Smooth muscle cell of the brain vasculature (primary cell): ENCODE measurements at regions not wholly inside any gene's neighbourhood (a gene's known extent, or its start where the extent isn't known, plus 50 kb on each side); places are given as distances from the start of the nearest gene placed in this dataset.

Experiments
- DNase-seq: peaks from one replicate; pipeline ENCODE4 v3.0.0-alpha.2; 2012; ENCODE audit warnings: low read depth, low spot score

GRCh38 chr20:50313522-50313820 lies 122.8 kb downstream of the CEBPB start:
- DNase-seq, result no peak

GRCh38 chr20:50313827-50314677 lies 123.4 kb downstream of the CEBPB start:
- DNase-seq, result no peak

- DNase-seq, result no peak
These were observed 124.2 kb downstream of the CEBPB start for GRCh38 chr20:50314678-50315335.

- no peak for DNase-seq
These were observed 125.2 kb downstream of the CEBPB start for GRCh38 chr20:50315586-50316551.

- no peak for DNase-seq
These were observed 126.5 kb downstream of the CEBPB start for GRCh38 chr20:50317116-50317515.

GRCh38 chr20:50317609-50318008 lies 127.0 kb downstream of the CEBPB start:
- no peak for DNase-seq

- DNase-seq, result no peak
These were observed 128.1 kb downstream of the CEBPB start for GRCh38 chr20:50318710-50319109.

GRCh38 chr20:50320005-50320900 lies 129.6 kb downstream of the CEBPB start:
- DNase-seq, result no peak

- DNase-seq, result peak; percentile 81
These were observed 130.5 kb downstream of the CEBPB start for GRCh38 chr20:50320901-50321796.

- DNase-seq, result no peak
These were observed 131.3 kb downstream of the CEBPB start for GRCh38 chr20:50321797-50322480.

- DNase-seq, result no peak
These were observed 132.1 kb downstream of the CEBPB start for GRCh38 chr20:50322703-50323131.

GRCh38 chr20:50323209-50323608 lies 132.6 kb downstream of the CEBPB start:
- DNase-seq, result no peak

- DNase-seq, result no peak
These were observed 133.4 kb downstream of the CEBPB start for GRCh38 chr20:50323777-50324775.

GRCh38 chr20:50325215-50325614 lies 134.6 kb downstream of the CEBPB start:
- no peak for DNase-seq

- DNase-seq, result no peak
These were observed 135.0 kb downstream of the CEBPB start for GRCh38 chr20:50325651-50326050.

GRCh38 chr20:50327666-50328065 lies 137.0 kb downstream of the CEBPB start:
- DNase-seq, result no peak

- no peak for DNase-seq
These were observed 137.8 kb downstream of the CEBPB start for GRCh38 chr20:50328222-50328979.
